Right lobe of liver (tissue), 4 donors: ENCODE measurements at regions not wholly inside any gene's neighbourhood (a gene's known extent, or its start where the extent isn't known, plus 50 kb on each side); places are given as distances from the start of the nearest gene placed in this dataset.

Source experiments
- CTCF ChIP-seq, 4 donors: fragments of 200-600 bp in 3 of 4; fragments of 450-650 bp in 1 of 4; IDR thresholded peaks; one replicate each; pipeline versions ENCODE4 v1.5.1 to v1.8.0; 2016 to 2022; ENCODE audit warnings: antibody characterized with exemption in 4 of 4, mild to moderate bottlenecking in 2 of 4
- POLR2A ChIP-seq: fragments of 450-650 bp; IDR thresholded peaks from one replicate; pipeline ENCODE4 v1.6.1; 2017; ENCODE audit warnings: antibody characterized with exemption, mild to moderate bottlenecking
- donor health status: DM: no; HTN: no; CAD: no.
- donor health status: DM: no; HTN: no; CAD: no.
- donor health status: DM: no; HTN: yes; CAD: no.

- TF ChIP-seq CTCF (IDR thresholded peaks at IDR 0.05) (no peak), POLR2A (no peak)
Measured at GRCh38 chr13:38262211-38262610, 87.4 kb upstream of the UFM1 start.
